ENCODE measurements at regions not wholly inside any gene's neighbourhood (a gene's known extent, or its start where the extent isn't known, plus 50 kb on each side); places are given as distances from the start of the nearest gene placed in this dataset.

- TF ChIP-seq, protein P1, sequence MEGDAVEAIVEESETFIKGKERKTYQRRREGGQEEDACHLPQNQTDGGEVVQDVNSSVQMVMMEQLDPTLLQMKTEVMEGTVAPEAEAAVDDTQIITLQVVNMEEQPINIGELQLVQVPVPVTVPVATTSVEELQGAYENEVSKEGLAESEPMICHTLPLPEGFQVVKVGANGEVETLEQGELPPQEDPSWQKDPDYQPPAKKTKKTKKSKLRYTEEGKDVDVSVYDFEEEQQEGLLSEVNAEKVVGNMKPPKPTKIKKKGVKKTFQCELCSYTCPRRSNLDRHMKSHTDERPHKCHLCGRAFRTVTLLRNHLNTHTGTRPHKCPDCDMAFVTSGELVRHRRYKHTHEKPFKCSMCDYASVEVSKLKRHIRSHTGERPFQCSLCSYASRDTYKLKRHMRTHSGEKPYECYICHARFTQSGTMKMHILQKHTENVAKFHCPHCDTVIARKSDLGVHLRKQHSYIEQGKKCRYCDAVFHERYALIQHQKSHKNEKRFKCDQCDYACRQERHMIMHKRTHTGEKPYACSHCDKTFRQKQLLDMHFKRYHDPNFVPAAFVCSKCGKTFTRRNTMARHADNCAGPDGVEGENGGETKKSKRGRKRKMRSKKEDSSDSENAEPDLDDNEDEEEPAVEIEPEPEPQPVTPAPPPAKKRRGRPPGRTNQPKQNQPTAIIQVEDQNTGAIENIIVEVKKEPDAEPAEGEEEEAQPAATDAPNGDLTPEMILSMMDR (conservative IDR thresholded peaks at IDR 0.05; ENCODE audit: low read depth, low read length), result no peak
- TF ChIP-seq, protein P2, sequence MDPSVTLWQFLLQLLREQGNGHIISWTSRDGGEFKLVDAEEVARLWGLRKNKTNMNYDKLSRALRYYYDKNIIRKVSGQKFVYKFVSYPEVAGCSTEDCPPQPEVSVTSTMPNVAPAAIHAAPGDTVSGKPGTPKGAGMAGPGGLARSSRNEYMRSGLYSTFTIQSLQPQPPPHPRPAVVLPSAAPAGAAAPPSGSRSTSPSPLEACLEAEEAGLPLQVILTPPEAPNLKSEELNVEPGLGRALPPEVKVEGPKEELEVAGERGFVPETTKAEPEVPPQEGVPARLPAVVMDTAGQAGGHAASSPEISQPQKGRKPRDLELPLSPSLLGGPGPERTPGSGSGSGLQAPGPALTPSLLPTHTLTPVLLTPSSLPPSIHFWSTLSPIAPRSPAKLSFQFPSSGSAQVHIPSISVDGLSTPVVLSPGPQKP (IDR thresholded peaks at IDR 0.05; ENCODE audit: borderline replicate concordance, low read depth, low read length), result no peak
- TF ChIP-seq POLR2A (IDR thresholded peaks at IDR 0.05; ENCODE audit: low read depth, low read length) (no peak), RFX5 (IDR thresholded peaks at IDR 0.05; ENCODE audit: low read depth, low read length) (no peak), SMC3 (IDR thresholded peaks at IDR 0.05; ENCODE audit: low read depth, low read length) (no peak), CEBPB (IDR thresholded peaks at IDR 0.05; ENCODE audit: low read depth, low read length) (no peak), RCOR1 (IDR thresholded peaks at IDR 0.05; ENCODE audit: insufficient replicate concordance, low read length) (no peak), MXI1 (IDR thresholded peaks at IDR 0.05; ENCODE audit: borderline replicate concordance, low read depth, low read length) (no peak), RAD21 (IDR thresholded peaks at IDR 0.05; ENCODE audit: low read length) (no peak)
- TF ChIP-seq, protein P3, sequence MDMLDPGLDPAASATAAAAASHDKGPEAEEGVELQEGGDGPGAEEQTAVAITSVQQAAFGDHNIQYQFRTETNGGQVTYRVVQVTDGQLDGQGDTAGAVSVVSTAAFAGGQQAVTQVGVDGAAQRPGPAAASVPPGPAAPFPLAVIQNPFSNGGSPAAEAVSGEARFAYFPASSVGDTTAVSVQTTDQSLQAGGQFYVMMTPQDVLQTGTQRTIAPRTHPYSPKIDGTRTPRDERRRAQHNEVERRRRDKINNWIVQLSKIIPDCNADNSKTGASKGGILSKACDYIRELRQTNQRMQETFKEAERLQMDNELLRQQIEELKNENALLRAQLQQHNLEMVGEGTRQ (IDR thresholded peaks at IDR 0.05; ENCODE audit: low read depth, low read length), result no peak
Observed at GRCh38 chr7:68247571-68247970, 1250.9 kb downstream of the TYW1 start.

Data from IMR-90 (cell line).